GM12891 (cell line): ENCODE measurements at regions not wholly inside any gene's neighbourhood (a gene's known extent, or its start where the extent isn't known, plus 50 kb on each side); places are given as distances from the start of the nearest gene placed in this dataset.

Experiments
- PAX5 ChIP-seq: IDR thresholded peaks from 2 replicates; pipeline ENCODE4 v1.6.1; 2011; ENCODE audit warnings: low read length, moderate library complexity, mild to moderate bottlenecking; ENCODE audit not compliant: insufficient read depth, severe bottlenecking
- POLR2A ChIP-seq: IDR thresholded peaks from 2 replicates; pipeline ENCODE4 v1.6.1; 2011; ENCODE audit warnings: low read depth, low read length, control low read depth
- POLR2AphosphoS5 ChIP-seq: IDR thresholded peaks from 2 replicates; pipeline ENCODE4 v1.6.1; 2011; ENCODE audit warnings: low read depth, low read length, control low read depth
- POU2F2 ChIP-seq: IDR thresholded peaks from 2 replicates; pipeline ENCODE4 v1.6.1; 2011; ENCODE audit warnings: low read depth, mild to moderate bottlenecking, control low read depth, low read length, moderate library complexity
- TAF1 ChIP-seq: IDR thresholded peaks from 2 replicates; pipeline ENCODE4 v1.6.1; 2011; ENCODE audit warnings: low read depth, low read length, control low read depth

- TF ChIP-seq POLR2A (no peak), TAF1 (no peak), POLR2AphosphoS5 (no peak), POU2F2 (no peak), PAX5 (no peak)
Measured at GRCh38 chr4:24214796-24215195, 324.9 kb upstream of the PPARGC1A start.
